ENCODE measurements at regions not wholly inside any gene's neighbourhood (a gene's known extent, or its start where the extent isn't known, plus 50 kb on each side); places are given as distances from the start of the nearest gene placed in this dataset.

- Histone ChIP-seq H3K9me2 (ENCODE audit: low read depth, low read length) (no peaks in the 10 kb centered on the region), H3K4me3 (ENCODE audit: low read depth, low read length, poor library complexity, severe bottlenecking) (peak overlapping the region; percentile 2), H4K20me1 (ENCODE audit: insufficient read depth, low read length) (no peaks in the 10 kb centered on the region), H3K27ac (ENCODE audit: low read depth, low read length, poor library complexity, severe bottlenecking) (peak overlapping the region; percentile 58), H3K27me3 (ENCODE audit: insufficient read depth, low read length) (no peaks in the 10 kb centered on the region), H2AFZ (ENCODE audit: low read length) (no peak overlapping the region), H3K9ac (ENCODE audit: low read length) (no peak overlapping the region), H3K4me1 (ENCODE audit: insufficient read depth, low read length, severe bottlenecking) (peaks cover 24% of the 10 kb centered on the region), H3K4me2 (ENCODE audit: low read length) (peak overlapping the region; percentile 9; the same call in 1 of the 2 replicates), H3F3A (ENCODE audit: insufficient read depth, low read length) (no peaks in the 10 kb centered on the region), H3K9me3 (ENCODE audit: low read length) (no peaks in the 10 kb centered on the region), H3K79me2 (ENCODE audit: insufficient read depth, low read length) (no peaks in the 10 kb centered on the region), H3K36me3 (ENCODE audit: insufficient read depth, low read length) (no peaks in the 10 kb centered on the region)
- TF ChIP-seq EZH2 (IDR thresholded peaks at IDR 0.05; ENCODE audit: borderline replicate concordance, low read length): no peak
- TF ChIP-seq, protein P1, sequence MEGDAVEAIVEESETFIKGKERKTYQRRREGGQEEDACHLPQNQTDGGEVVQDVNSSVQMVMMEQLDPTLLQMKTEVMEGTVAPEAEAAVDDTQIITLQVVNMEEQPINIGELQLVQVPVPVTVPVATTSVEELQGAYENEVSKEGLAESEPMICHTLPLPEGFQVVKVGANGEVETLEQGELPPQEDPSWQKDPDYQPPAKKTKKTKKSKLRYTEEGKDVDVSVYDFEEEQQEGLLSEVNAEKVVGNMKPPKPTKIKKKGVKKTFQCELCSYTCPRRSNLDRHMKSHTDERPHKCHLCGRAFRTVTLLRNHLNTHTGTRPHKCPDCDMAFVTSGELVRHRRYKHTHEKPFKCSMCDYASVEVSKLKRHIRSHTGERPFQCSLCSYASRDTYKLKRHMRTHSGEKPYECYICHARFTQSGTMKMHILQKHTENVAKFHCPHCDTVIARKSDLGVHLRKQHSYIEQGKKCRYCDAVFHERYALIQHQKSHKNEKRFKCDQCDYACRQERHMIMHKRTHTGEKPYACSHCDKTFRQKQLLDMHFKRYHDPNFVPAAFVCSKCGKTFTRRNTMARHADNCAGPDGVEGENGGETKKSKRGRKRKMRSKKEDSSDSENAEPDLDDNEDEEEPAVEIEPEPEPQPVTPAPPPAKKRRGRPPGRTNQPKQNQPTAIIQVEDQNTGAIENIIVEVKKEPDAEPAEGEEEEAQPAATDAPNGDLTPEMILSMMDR (IDR thresholded peaks at IDR 0.05; ENCODE audit: low read length): no peak
Measured at GRCh38 chr9:121558473-121558872, 58.8 kb upstream of the GGTA1 start.

GRCh38 chr9:121559183-121559582, 59.5 kb upstream of the GGTA1 start:
- H3K4me1 ChIP-seq (ENCODE audit: insufficient read depth, low read length, severe bottlenecking): peaks cover 24% of the 10 kb centered on the region
- H3K9me3 ChIP-seq (ENCODE audit: low read length): no peaks in the 10 kb centered on the region
- no peak for TF ChIP-seq EZH2 (IDR thresholded peaks at IDR 0.05; ENCODE audit: borderline replicate concordance, low read length)
- TF ChIP-seq, protein P1 (IDR thresholded peaks at IDR 0.05; ENCODE audit: low read length): no peak
- peak overlapping the region; percentile 58 for H3K27ac ChIP-seq (ENCODE audit: low read depth, low read length, poor library complexity, severe bottlenecking)
- no peaks in the 10 kb centered on the region for H4K20me1 ChIP-seq (ENCODE audit: insufficient read depth, low read length)
- no peaks in the 10 kb centered on the region for H3K9me2 ChIP-seq (ENCODE audit: low read depth, low read length)
- no peak overlapping the region for H2AFZ ChIP-seq (ENCODE audit: low read length)
- H3K9ac ChIP-seq (ENCODE audit: low read length): no peak overlapping the region
- no peaks in the 10 kb centered on the region for H3K79me2 ChIP-seq (ENCODE audit: insufficient read depth, low read length)
- peaks cover 4% of the 10 kb centered on the region; the same call in 1 of the 2 replicates for H3K27me3 ChIP-seq (ENCODE audit: insufficient read depth, low read length)
- no peaks in the 10 kb centered on the region for H3K36me3 ChIP-seq (ENCODE audit: insufficient read depth, low read length)
- H3F3A ChIP-seq (ENCODE audit: insufficient read depth, low read length): no peaks in the 10 kb centered on the region
- no peak overlapping the region for H3K4me3 ChIP-seq (ENCODE audit: low read depth, low read length, poor library complexity, severe bottlenecking)
- no peak overlapping the region for H3K4me2 ChIP-seq (ENCODE audit: low read length)

- Histone ChIP-seq H2AFZ (ENCODE audit: low read length) (no peak overlapping the region), H3K4me2 (ENCODE audit: low read length) (no peak overlapping the region), H3K79me2 (ENCODE audit: insufficient read depth, low read length) (no peaks in the 10 kb centered on the region), H3K27ac (ENCODE audit: low read depth, low read length, poor library complexity, severe bottlenecking) (no peak overlapping the region), H3K4me3 (ENCODE audit: low read depth, low read length, poor library complexity, severe bottlenecking) (no peak overlapping the region), H3K9me2 (ENCODE audit: low read depth, low read length) (no peaks in the 10 kb centered on the region), H3K4me1 (ENCODE audit: insufficient read depth, low read length, severe bottlenecking) (peaks cover 24% of the 10 kb centered on the region), H3K27me3 (ENCODE audit: insufficient read depth, low read length) (peaks cover 10% of the 10 kb centered on the region; the same call in 1 of the 2 replicates), H3K9me3 (ENCODE audit: low read length) (no peaks in the 10 kb centered on the region), H4K20me1 (ENCODE audit: insufficient read depth, low read length) (no peaks in the 10 kb centered on the region), H3K9ac (ENCODE audit: low read length) (no peak overlapping the region), H3F3A (ENCODE audit: insufficient read depth, low read length) (no peaks in the 10 kb centered on the region), H3K36me3 (ENCODE audit: insufficient read depth, low read length) (no peaks in the 10 kb centered on the region)
- no peak for TF ChIP-seq EZH2 (IDR thresholded peaks at IDR 0.05; ENCODE audit: borderline replicate concordance, low read length)
- TF ChIP-seq, protein P1 (IDR thresholded peaks at IDR 0.05; ENCODE audit: low read length): no peak
Measured at GRCh38 chr9:121560921-121561320, 61.3 kb upstream of the GGTA1 start.

Data from OCI-LY1 (cell line).